Breast epithelium (tissue), 3 donors: ENCODE measurements at regions not wholly inside any gene's neighbourhood (a gene's known extent, or its start where the extent isn't known, plus 50 kb on each side); places are given as distances from the start of the nearest gene placed in this dataset.

Experiments used
- POLR2A ChIP-seq: fragments of 450-650 bp; IDR thresholded peaks from one replicate; pipeline ENCODE4 v1.6.1; 2016; ENCODE audit warnings: antibody characterized with exemption, mild to moderate bottlenecking, moderate library complexity
- POLR2AphosphoS5 ChIP-seq, 3 donors: sonication (generic); formaldehyde crosslinking; IDR thresholded peaks; one replicate each; pipeline ENCODE4 v1.6.1; 2017; ENCODE audit warnings: antibody characterized with exemption in 3 of 3
- TF ChIP-seq, protein P1 (sequence below), 3 donors: fragments of 450-650 bp; IDR thresholded peaks; one replicate each; pipeline ENCODE4 v1.5.1; 2016 to 2017; ENCODE audit warnings: antibody characterized with exemption in 3 of 3, mild to moderate bottlenecking in 3 of 3, moderate library complexity in 3 of 3

DNA sequence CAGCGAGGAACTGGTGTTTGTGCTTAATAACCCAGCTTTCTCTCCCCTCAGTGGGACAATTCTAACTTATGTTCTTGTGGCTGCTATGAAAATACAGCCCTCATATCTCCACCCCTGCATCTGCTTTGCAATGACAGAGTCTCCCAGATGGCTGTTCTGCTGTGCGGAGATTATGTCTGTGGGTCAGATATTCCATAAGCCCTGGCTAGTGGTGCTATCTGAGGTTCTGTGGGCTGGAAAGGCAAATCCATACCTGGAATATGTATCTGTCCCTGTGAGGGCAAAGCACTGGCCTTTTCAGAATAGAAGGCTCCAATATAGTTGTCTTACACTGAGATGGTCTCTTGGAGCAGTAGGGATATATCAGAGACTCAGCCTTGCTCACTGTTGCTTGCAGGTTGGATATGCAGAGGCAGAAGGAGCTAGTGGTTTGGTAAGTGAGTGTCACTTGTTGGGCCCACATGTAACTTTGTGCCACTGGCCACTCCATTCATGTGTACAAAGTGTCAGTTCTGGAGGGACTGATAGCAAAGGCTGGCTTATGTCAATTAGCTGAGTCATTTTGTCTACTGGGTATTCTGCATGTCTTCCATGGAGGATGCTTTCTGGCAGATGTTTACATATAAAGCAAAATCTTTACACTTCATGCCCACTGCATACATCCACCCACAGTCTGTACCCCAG, 246.6 kb downstream of the FAM76B start:
- TF ChIP-seq POLR2AphosphoS5 (IDR thresholded peaks at IDR 0.05), result no peak
- TF ChIP-seq, protein P1, sequence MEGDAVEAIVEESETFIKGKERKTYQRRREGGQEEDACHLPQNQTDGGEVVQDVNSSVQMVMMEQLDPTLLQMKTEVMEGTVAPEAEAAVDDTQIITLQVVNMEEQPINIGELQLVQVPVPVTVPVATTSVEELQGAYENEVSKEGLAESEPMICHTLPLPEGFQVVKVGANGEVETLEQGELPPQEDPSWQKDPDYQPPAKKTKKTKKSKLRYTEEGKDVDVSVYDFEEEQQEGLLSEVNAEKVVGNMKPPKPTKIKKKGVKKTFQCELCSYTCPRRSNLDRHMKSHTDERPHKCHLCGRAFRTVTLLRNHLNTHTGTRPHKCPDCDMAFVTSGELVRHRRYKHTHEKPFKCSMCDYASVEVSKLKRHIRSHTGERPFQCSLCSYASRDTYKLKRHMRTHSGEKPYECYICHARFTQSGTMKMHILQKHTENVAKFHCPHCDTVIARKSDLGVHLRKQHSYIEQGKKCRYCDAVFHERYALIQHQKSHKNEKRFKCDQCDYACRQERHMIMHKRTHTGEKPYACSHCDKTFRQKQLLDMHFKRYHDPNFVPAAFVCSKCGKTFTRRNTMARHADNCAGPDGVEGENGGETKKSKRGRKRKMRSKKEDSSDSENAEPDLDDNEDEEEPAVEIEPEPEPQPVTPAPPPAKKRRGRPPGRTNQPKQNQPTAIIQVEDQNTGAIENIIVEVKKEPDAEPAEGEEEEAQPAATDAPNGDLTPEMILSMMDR (IDR thresholded peaks at IDR 0.05), result no peak
- TF ChIP-seq POLR2A, result no peak
